Endothelial cell of umbilical vein (primary cell): ENCODE measurements at regions not wholly inside any gene's neighbourhood (a gene's known extent, or its start where the extent isn't known, plus 50 kb on each side); places are given as distances from the start of the nearest gene placed in this dataset.

Experiments used
- BruUV-seq: library from RNA; stranded (reverse); fragments of 400-500 nt; replicated peaks from 2 replicates; lab custom pipeline; 2021; lab: Mats Ljungman, UMichigan
- CTCF ChIA-PET: fragments of 300-600, 350-600 bp; sonication (Branson Sonifier 250); formaldehyde crosslinking; loops from one replicate; lab custom pipeline; 2021; ENCODE audit warnings: antibody characterized with exemption, inconsistent platforms; lab: Charles Lee
- POLR2A ChIA-PET: fragments of 300-600, 350-600 bp; sonication (Branson Sonifier 250); formaldehyde crosslinking; loops from one replicate; lab custom pipeline; 2021; ENCODE audit warnings: antibody characterized with exemption, inconsistent platforms; lab: Charles Lee
- DNase-seq: peaks from one replicate; pipeline ENCODE4 v3.0.0-alpha.2; 2011; ENCODE audit warnings: low read depth, low spot score
- FAIRE-seq: peaks from 2 replicates; lab custom pipeline; 2011; peaks lifted over from hg19 to GRCh38; lab: Jason Lieb, UNC
- H2AFZ ChIP-seq: 2 replicates; pipeline ENCODE4 v1.6.0; 2012; ENCODE audit warnings: low read depth, low read length, control low read depth, inconsistent platforms
- H3K27ac ChIP-seq: 2 replicates; pipeline ENCODE4 v1.5.1; 2011; ENCODE audit warnings: low read depth, mild to moderate bottlenecking, control low read depth, low read length, moderate library complexity; ENCODE audit not compliant: insufficient read depth
- H3K27me3 ChIP-seq, 2 experiments: 2 replicates each; pipeline versions ENCODE4 v1.6.0 to v1.6.1; 2011; ENCODE audit warnings: low read length in 2 of 2, mixed read lengths in 1 of 2; ENCODE audit not compliant: control insufficient read depth in 2 of 2, insufficient read depth in 2 of 2
- H3K36me3 ChIP-seq, 2 experiments: 2 replicates in 1 of 2; 3 replicates in 1 of 2; pipeline ENCODE4 v1.5.1; 2011; ENCODE audit warnings: low read length in 2 of 2, mild to moderate bottlenecking in 1 of 2, moderate library complexity in 1 of 2; ENCODE audit not compliant: control insufficient read depth in 2 of 2, insufficient read depth in 2 of 2; ENCODE audit errors: extremely low read depth in 1 of 2
- H3K4me1 ChIP-seq: 3 replicates; pipeline ENCODE4 v1.5.1; 2011; ENCODE audit warnings: mild to moderate bottlenecking, low read length; ENCODE audit not compliant: control insufficient read depth, insufficient read depth; ENCODE audit errors: extremely low read depth
- H3K4me2 ChIP-seq: 2 replicates; pipeline ENCODE4 v1.6.1; 2011; ENCODE audit warnings: low read length, control low read depth, mixed read lengths; ENCODE audit not compliant: insufficient read depth
- H3K4me3 ChIP-seq, 3 experiments: fragments of 200-600 bp in 1 of 3; sonication (generic), shearing (Covaris generic) in 1 of 3; replicated peaks in 1 of 3; 2 replicates each; pipeline ENCODE4 v1.5.1; 2011 to 2016; ENCODE audit warnings: control low read depth in 3 of 3, low read length in 3 of 3, mild to moderate bottlenecking in 2 of 3, inconsistent platforms in 1 of 3, low read depth in 1 of 3, moderate library complexity in 1 of 3; ENCODE audit not compliant: insufficient read depth in 1 of 3
- H3K79me2 ChIP-seq: 2 replicates; pipeline ENCODE4 v1.6.0; 2012; ENCODE audit warnings: low read length, inconsistent platforms; ENCODE audit not compliant: control insufficient read depth, insufficient read depth
- H3K9ac ChIP-seq: replicated peaks from 2 replicates; pipeline ENCODE3; 2011; ENCODE audit warnings: low read length, control low read depth; ENCODE audit not compliant: insufficient read depth; ENCODE audit errors: extremely low read depth
- H3K9me1 ChIP-seq: replicated peaks from 3 replicates; pipeline ENCODE4 v1.6.0; 2011; ENCODE audit warnings: mild to moderate bottlenecking, low read length; ENCODE audit not compliant: control insufficient read depth, insufficient read depth; ENCODE audit errors: extremely low read depth
- H3K9me3 ChIP-seq: replicated peaks from 2 replicates; pipeline ENCODE4 v1.5.1; 2012; ENCODE audit warnings: low read length, inconsistent platforms; ENCODE audit not compliant: control insufficient read depth, insufficient read depth
- H4K20me1 ChIP-seq: replicated peaks from 2 replicates; pipeline ENCODE3; 2011; ENCODE audit warnings: mild to moderate bottlenecking, low read length; ENCODE audit not compliant: control insufficient read depth, insufficient read depth; ENCODE audit errors: extremely low read depth
- CTCF ChIP-seq, 2 donors: IDR thresholded peaks; 1 replicate in 1 of 2; 2 replicates in 1 of 2; pipeline ENCODE4 v1.5.1; 2011; ENCODE audit warnings: low read length in 2 of 2, mild to moderate bottlenecking in 2 of 2, moderate library complexity in 2 of 2, control low read depth in 1 of 2, inconsistent platforms in 1 of 2, low read depth in 1 of 2; ENCODE audit not compliant: insufficient read depth in 1 of 2; ENCODE audit errors: extremely low read depth in 1 of 2
- EZH2 ChIP-seq: IDR thresholded peaks from 2 replicates; pipeline ENCODE4 v1.6.1; 2012; ENCODE audit warnings: borderline replicate concordance, low read depth, mild to moderate bottlenecking, moderate library complexity, low read length, inconsistent platforms; ENCODE audit not compliant: severe bottlenecking
- FOS ChIP-seq: IDR thresholded peaks from 2 replicates; pipeline ENCODE4 v1.6.1; 2011; ENCODE audit warnings: mild to moderate bottlenecking, low read length, moderate library complexity, borderline replicate concordance; ENCODE audit not compliant: insufficient read depth
- GATA2 ChIP-seq: IDR thresholded peaks from 2 replicates; pipeline ENCODE4 v1.7.0; 2011; ENCODE audit warnings: low read depth, mild to moderate bottlenecking, moderate library complexity, mixed read lengths, low read length; ENCODE audit not compliant: insufficient read length, insufficient read depth
- JUN ChIP-seq: IDR thresholded peaks from 2 replicates; pipeline ENCODE4 v1.6.1; 2011; ENCODE audit warnings: borderline replicate concordance, low read depth; ENCODE audit not compliant: insufficient read length, insufficient read depth
- MYC ChIP-seq: IDR thresholded peaks from one replicate; pipeline ENCODE4 v1.6.1; 2011; ENCODE audit warnings: mild to moderate bottlenecking, low read depth, low read length
- POLR2A ChIP-seq: IDR thresholded peaks from 2 replicates; pipeline ENCODE4 v1.6.1; 2012; ENCODE audit warnings: low read depth, mild to moderate bottlenecking, control low read depth, low read length
- POLR2AphosphoS5 ChIP-seq: IDR thresholded peaks from 2 replicates; pipeline ENCODE4 v1.6.1; 2012; ENCODE audit warnings: low read depth, mild to moderate bottlenecking, control low read depth, low read length, moderate library complexity; ENCODE audit not compliant: insufficient read depth
- dilution Hi-C: fragments of 300-500 bp; cut with MboI; formaldehyde crosslinking; loops from one replicate; pipeline ENCODE4 v1.15.0; 2019; ENCODE audit warnings: low sequenced_read_pairs; ENCODE audit not compliant: extremely low pct_ligation_motif_present
- intact Hi-C: fragments of 100-400 bp; cut with micrococcal nuclease; formaldehyde crosslinking; loops from one replicate; pipeline ENCODE4 v1.10.0; 2022
- TF ChIP-seq, protein P1 (sequence below): IDR thresholded peaks from 2 replicates; pipeline ENCODE4 v1.6.1; 2011; ENCODE audit not compliant: insufficient read depth, insufficient read length

GRCh38 chr4:136636155-136636554, 896.1 kb downstream of the PCDH18 start:
- Histone ChIP-seq H2AFZ (no peak overlapping the region), H3K9me1 (no peaks in the 10 kb centered on the region), H3K4me3 (no peak overlapping the region), H3K4me1 (no peaks in the 10 kb centered on the region), H3K9me3 (no peaks in the 10 kb centered on the region), H3K36me3 (no peaks in the 10 kb centered on the region), H3K4me2 (no peak overlapping the region), H3K79me2 (no peaks in the 10 kb centered on the region), H3K27me3 (no peaks in the 10 kb centered on the region), H4K20me1 (no peaks in the 10 kb centered on the region), H3K27ac (no peak overlapping the region), H3K9ac (no peak overlapping the region)
- dilution Hi-C loops: no loop called here
- POLR2A ChIA-PET: no interaction called here
- no peak for FAIRE-seq
- intact Hi-C loops: no loop called here
- BruUV-seq: no TSS peak
- CTCF ChIA-PET: no interaction called here
- DNase-seq: no peak
- TF ChIP-seq FOS (no peak), POLR2AphosphoS5 (no peak), EZH2 (no peak), JUN (no peak)

DNA sequence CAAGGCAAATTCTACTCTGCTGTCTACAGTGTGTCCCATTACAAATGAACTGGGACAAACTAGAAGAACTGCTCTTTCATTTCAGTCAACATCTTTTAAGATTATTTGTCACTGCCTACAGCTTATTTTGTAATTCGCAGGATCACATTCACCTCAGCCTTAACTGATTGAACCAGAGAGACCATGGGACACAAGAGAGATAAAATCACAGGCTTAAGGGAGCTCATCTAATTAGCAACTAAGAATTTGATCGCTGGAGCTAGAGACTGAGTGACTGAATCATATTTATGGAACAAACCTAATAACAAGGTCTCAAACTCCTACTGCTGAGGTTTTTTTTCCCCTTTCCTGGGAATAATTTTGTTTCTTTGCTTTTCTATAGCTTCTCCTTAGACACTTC, 898.2 kb downstream of the PCDH18 start:
- TF ChIP-seq MYC: no peak
- TF ChIP-seq JUN: no peak
- TF ChIP-seq, protein P1, sequence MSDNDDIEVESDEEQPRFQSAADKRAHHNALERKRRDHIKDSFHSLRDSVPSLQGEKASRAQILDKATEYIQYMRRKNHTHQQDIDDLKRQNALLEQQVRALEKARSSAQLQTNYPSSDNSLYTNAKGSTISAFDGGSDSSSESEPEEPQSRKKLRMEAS: no peak
- no peak for TF ChIP-seq EZH2
- no peak for TF ChIP-seq POLR2A
- TF ChIP-seq POLR2AphosphoS5: no peak
- no peak for TF ChIP-seq GATA2
- no peak for TF ChIP-seq CTCF (IDR thresholded peaks at IDR 0.05; ENCODE audit: extremely low read depth in 1 of 2, insufficient read depth in 1 of 2, low read depth in 1 of 2, low read length in 2 of 2)
- no peak for TF ChIP-seq FOS
- BruUV-seq: no TSS peak
- no peaks in the 10 kb centered on the region for H3K79me2 ChIP-seq
- H3K9ac ChIP-seq: no peak overlapping the region
- no peaks in the 10 kb centered on the region for H3K9me3 ChIP-seq
- no peak for DNase-seq
- ChIA-PET POLR2A (no interaction called here), CTCF (interaction anchor here (1.1 to 1.2 kb wide), 2 partner anchors 11 to 13 kb away, joined by 3 to 6 read pairs; no protein-coding TSS in a partner anchor)
- H3K27me3 ChIP-seq: no peaks in the 10 kb centered on the region
- no peaks in the 10 kb centered on the region for H3K36me3 ChIP-seq
- intact Hi-C loops (no loop called here), dilution Hi-C loops (no loop called here)
- FAIRE-seq: no peak
- no peaks in the 10 kb centered on the region for H3K9me1 ChIP-seq
- H3K27ac ChIP-seq: no peak overlapping the region
- H4K20me1 ChIP-seq: no peaks in the 10 kb centered on the region
- no peaks in the 10 kb centered on the region for H3K4me1 ChIP-seq
- no peak overlapping the region for H3K4me3 ChIP-seq
- H3K4me2 ChIP-seq: no peak overlapping the region
- peak overlapping the region; percentile 21 for H2AFZ ChIP-seq
